Activated CD8-positive, alpha-beta T cell treated with anti-CD3 and anti-CD28 coated beads, Interleukin-2, amount 10 ng/mL, durations not matched to agents 7 days and 5 days (primary cell): ENCODE measurements at regions not wholly inside any gene's neighbourhood (a gene's known extent, or its start where the extent isn't known, plus 50 kb on each side); places are given as distances from the start of the nearest gene placed in this dataset.

ENCODE experiments used
- ATAC-seq: fragments of 150-1000 bp; cut with Tn5 transposase; one replicate; pipeline ENCODE4 v1.10.0; 2021; ENCODE audit warnings: moderate library complexity
- CTCF ChIA-PET: fragments of 350-600 bp; sonication (Branson Sonifier 250); formaldehyde crosslinking; loops from one replicate; lab custom pipeline; 2021; ENCODE audit warnings: antibody characterized with exemption; lab: Charles Lee
- POLR2A ChIA-PET: fragments of 350-600 bp; sonication (Branson Sonifier 250); formaldehyde crosslinking; loops from one replicate; lab custom pipeline; 2021; ENCODE audit warnings: antibody characterized with exemption; lab: Charles Lee
- DNase-seq: peaks from one replicate; pipeline ENCODE4 v3.0.0-alpha.2; 2020
- H3K27ac Mint-ChIP-seq: one replicate; pipeline ENCODE4 v1.8.0; 2021; ENCODE audit warnings: mild to moderate bottlenecking, mixed read lengths
- H3K27me3 Mint-ChIP-seq: one replicate; pipeline ENCODE4 v1.8.0; 2021; ENCODE audit warnings: low read depth, mixed read lengths
- H3K36me3 Mint-ChIP-seq: one replicate; pipeline ENCODE4 v1.8.0; 2021; ENCODE audit warnings: low read depth, mixed read lengths
- H3K4me1 Mint-ChIP-seq: one replicate; pipeline ENCODE4 v1.8.0; 2021; ENCODE audit warnings: low read depth, mixed read lengths
- H3K4me3 Mint-ChIP-seq: one replicate; pipeline ENCODE4 v1.8.0; 2021; ENCODE audit warnings: mild to moderate bottlenecking, mixed read lengths
- H3K9me3 Mint-ChIP-seq: one replicate; pipeline ENCODE4 v1.8.0; 2022; ENCODE audit warnings: mixed read lengths; ENCODE audit not compliant: insufficient read depth

- H3K27me3 Mint-ChIP-seq, result no peaks in the 10 kb centered on the region
- no peak overlapping the region for H3K27ac Mint-ChIP-seq
- ChIA-PET POLR2A (no interaction called here), CTCF (no interaction called here)
- no peaks in the 10 kb centered on the region for H3K4me1 Mint-ChIP-seq
- H3K36me3 Mint-ChIP-seq, result no peaks in the 10 kb centered on the region
- ATAC-seq, result no peak
- H3K4me3 Mint-ChIP-seq, result no peak overlapping the region
- DNase-seq, result no peak
- no peaks in the 10 kb centered on the region for H3K9me3 Mint-ChIP-seq
Observed at GRCh38 chr4:23166919-23167318, 474.2 kb downstream of the GBA3 start.

DNA sequence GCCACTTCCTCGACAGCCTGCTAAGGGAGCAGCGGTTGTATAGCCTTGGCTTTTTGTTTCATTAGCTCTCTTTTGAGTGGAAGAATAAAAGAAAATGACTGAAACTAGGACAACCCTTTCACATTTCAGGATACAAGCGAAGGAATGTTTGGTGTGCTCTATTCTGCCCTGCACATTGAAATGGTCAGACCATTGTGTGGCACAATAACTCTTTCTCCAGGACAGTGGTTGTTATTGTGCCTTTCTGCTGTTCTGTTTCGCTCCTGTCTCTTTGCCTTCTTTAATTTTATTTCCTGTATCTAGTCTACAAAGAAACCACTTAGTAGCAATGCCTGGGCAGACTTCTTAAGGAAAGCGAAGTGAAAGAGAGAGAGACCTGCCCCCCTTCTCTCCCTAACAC lies 473.7 kb downstream of the GBA3 start:
- Mint-ChIP-seq H3K4me1 (no peaks in the 10 kb centered on the region), H3K27me3 (no peaks in the 10 kb centered on the region), H3K9me3 (no peaks in the 10 kb centered on the region), H3K36me3 (no peaks in the 10 kb centered on the region), H3K27ac (no peak overlapping the region), H3K4me3 (no peak overlapping the region)
- ChIA-PET CTCF (no interaction called here), POLR2A (no interaction called here)
- ATAC-seq (no peak), DNase-seq (no peak)

DNA sequence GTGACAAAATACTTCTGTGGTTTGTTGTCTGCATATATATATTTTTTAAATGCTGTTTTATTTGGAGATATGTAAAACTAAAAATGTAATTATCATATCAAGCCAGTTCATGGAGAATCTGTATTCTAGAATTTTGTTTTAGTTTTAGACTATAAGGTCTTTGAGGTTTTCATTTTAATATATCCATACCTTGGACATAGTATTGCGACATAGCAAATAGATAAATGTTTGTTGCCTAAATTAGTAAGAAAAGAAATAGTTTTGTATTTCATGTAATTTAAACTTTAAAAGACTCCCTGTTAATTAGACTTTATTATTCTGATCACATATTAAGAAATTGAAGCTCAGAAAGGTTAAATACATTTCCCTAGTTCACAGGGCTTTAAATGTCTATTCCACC lies 472.9 kb downstream of the GBA3 start:
- Mint-ChIP-seq H3K4me1 (no peaks in the 10 kb centered on the region), H3K36me3 (no peaks in the 10 kb centered on the region), H3K27me3 (no peaks in the 10 kb centered on the region), H3K9me3 (no peaks in the 10 kb centered on the region), H3K4me3 (no peak overlapping the region), H3K27ac (no peak overlapping the region)
- ChIA-PET CTCF (no interaction called here), POLR2A (no interaction called here)
- no peak for DNase-seq
- no peak for ATAC-seq

DNA sequence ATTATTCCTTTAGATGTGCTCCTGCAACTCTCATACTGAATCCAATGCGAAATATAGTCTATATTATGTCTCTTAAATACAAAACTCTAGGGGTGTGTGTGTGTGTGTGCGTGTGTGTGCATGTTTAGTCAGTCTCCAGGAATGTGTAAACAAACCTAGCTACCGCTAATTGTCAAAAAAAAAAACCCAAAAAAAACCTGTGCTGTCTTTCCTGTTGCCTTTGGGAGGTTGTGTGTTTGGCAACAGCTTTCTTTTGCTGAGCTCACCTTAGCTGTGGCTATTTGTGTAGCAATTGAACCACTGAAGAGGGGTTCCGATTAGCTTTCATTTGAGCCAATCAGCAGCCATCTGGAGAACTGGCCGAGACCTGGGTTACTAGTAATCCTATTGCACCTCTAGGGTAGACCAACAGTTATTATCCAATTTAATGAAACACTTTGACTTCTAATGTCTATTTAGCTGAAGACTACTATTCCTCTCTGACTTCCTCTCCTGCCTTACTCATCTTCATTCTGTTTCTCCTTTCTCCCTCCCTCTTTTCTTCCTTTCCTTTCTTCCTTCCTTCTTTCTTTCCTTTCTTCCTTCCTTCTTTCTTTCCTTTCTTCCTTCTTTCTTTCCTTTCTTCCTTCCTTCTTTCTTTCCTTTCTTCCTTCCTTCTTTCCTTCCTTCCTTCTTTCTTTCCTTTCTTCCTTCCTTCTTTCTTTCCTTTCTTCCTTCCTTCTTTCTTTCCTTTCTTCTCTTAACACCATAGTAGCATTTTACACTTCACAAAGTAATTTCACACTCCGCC lies 471.1 kb downstream of the GBA3 start:
- Mint-ChIP-seq H3K4me3 (no peak overlapping the region), H3K4me1 (no peaks in the 10 kb centered on the region), H3K9me3 (no peaks in the 10 kb centered on the region), H3K27me3 (no peaks in the 10 kb centered on the region), H3K27ac (no peak overlapping the region), H3K36me3 (no peaks in the 10 kb centered on the region)
- POLR2A ChIA-PET, result no interaction called here
- ATAC-seq, result no peak
- no peak for DNase-seq
- CTCF ChIA-PET, result no interaction called here

- no peak overlapping the region for H3K27ac Mint-ChIP-seq
- H3K27me3 Mint-ChIP-seq, result no peaks in the 10 kb centered on the region
- no peak overlapping the region for H3K4me3 Mint-ChIP-seq
- H3K36me3 Mint-ChIP-seq, result no peaks in the 10 kb centered on the region
- POLR2A ChIA-PET, result no interaction called here
- DNase-seq (no peak), ATAC-seq (no peak)
- CTCF ChIA-PET, result no interaction called here
- H3K9me3 Mint-ChIP-seq, result no peaks in the 10 kb centered on the region
- no peaks in the 10 kb centered on the region for H3K4me1 Mint-ChIP-seq
Observed at GRCh38 chr4:23162275-23162674, 469.5 kb downstream of the GBA3 start.

DNA sequence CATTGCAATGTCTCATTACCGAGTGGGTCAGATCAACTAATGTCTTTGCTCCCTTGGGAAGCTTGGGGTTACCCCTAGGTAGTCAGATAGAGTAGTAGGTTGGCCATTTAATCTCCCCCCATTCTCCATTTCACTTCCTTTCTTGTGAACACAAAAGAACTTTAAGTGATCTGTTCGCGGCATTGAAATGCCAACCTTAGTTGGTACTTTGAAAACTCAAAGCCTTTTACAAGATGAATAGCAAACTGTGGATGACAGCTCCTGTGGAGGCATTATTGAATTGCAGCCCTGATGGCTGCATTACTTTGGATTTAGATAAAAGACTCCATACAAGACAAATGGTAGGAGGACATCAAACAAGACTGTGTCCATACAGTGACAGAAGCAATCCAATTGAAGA lies 469.1 kb downstream of the GBA3 start:
- POLR2A ChIA-PET, result no interaction called here

GRCh38 chr4:23153076-23153475 lies 460.3 kb downstream of the GBA3 start:
- ChIA-PET CTCF (no interaction called here), POLR2A (no interaction called here)
- Mint-ChIP-seq H3K9me3 (peaks cover 4% of the 10 kb centered on the region), H3K36me3 (no peaks in the 10 kb centered on the region), H3K27ac (no peak overlapping the region), H3K27me3 (no peaks in the 10 kb centered on the region), H3K4me3 (no peak overlapping the region), H3K4me1 (no peaks in the 10 kb centered on the region)
- DNase-seq (no peak), ATAC-seq (no peak)

More for the DNA sequence above, 469.1 kb downstream of the GBA3 start:
- H3K27ac Mint-ChIP-seq, result no peak overlapping the region
- H3K27me3 Mint-ChIP-seq, result no peaks in the 10 kb centered on the region
- H3K4me3 Mint-ChIP-seq, result no peak overlapping the region
- no peaks in the 10 kb centered on the region for H3K9me3 Mint-ChIP-seq
- no peaks in the 10 kb centered on the region for H3K4me1 Mint-ChIP-seq
- DNase-seq, result no peak
- CTCF ChIA-PET, result no interaction called here
- no peaks in the 10 kb centered on the region for H3K36me3 Mint-ChIP-seq
- no peak for ATAC-seq

DNA sequence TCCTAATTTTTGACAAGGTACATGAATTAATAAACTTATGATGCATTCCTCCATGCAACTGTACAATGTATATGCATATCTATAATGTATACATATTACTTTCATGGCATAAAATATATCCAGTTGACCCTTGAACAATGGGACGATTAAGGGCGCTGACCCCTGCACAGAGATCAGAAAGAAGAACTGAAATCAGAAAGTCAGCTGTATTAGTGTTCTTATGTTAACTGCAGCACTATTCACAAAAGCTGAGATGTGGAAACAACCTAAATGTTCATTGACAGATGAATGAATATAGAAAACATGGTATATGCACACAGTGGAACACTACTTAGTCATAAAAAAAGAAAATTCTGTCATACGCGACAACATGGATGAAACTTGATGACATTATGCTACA lies 457.1 kb downstream of the GBA3 start:
- DNase-seq, result no peak
- ChIA-PET CTCF (no interaction called here), POLR2A (no interaction called here)
- Mint-ChIP-seq H3K36me3 (no peaks in the 10 kb centered on the region), H3K27ac (no peak overlapping the region), H3K27me3 (no peaks in the 10 kb centered on the region), H3K9me3 (peaks cover 4% of the 10 kb centered on the region), H3K4me3 (no peak overlapping the region), H3K4me1 (no peaks in the 10 kb centered on the region)
- ATAC-seq, result no peak

GRCh38 chr4:23144707-23145106 lies 452.0 kb downstream of the GBA3 start:
- Mint-ChIP-seq H3K36me3 (no peaks in the 10 kb centered on the region), H3K9me3 (peaks cover 4% of the 10 kb centered on the region), H3K4me1 (no peaks in the 10 kb centered on the region), H3K4me3 (no peak overlapping the region), H3K27me3 (no peaks in the 10 kb centered on the region), H3K27ac (no peak overlapping the region)
- CTCF ChIA-PET, result no interaction called here
- POLR2A ChIA-PET, result no interaction called here
- DNase-seq (no peak), ATAC-seq (no peak)

GRCh38 chr4:23135792-23136645 lies 443.3 kb downstream of the GBA3 start:
- ChIA-PET CTCF (interaction anchor here (0.7 to 1.0 kb wide), 6 partner anchors 11 to 1283 kb away, joined by 3 to 4 read pairs (median 3); no protein-coding TSS in a partner anchor), POLR2A (no interaction called here)
- Mint-ChIP-seq H3K9me3 (no peaks in the 10 kb centered on the region), H3K4me1 (no peaks in the 10 kb centered on the region), H3K27ac (no peak overlapping the region), H3K36me3 (no peaks in the 10 kb centered on the region), H3K4me3 (no peak overlapping the region), H3K27me3 (no peaks in the 10 kb centered on the region)
- ATAC-seq (no peak), DNase-seq (no peak)

GRCh38 chr4:23134331-23134730 lies 441.6 kb downstream of the GBA3 start:
- DNase-seq (no peak), ATAC-seq (no peak)
- no peaks in the 10 kb centered on the region for H3K4me1 Mint-ChIP-seq
- CTCF ChIA-PET, result no interaction called here
- no peak overlapping the region for H3K4me3 Mint-ChIP-seq
- POLR2A ChIA-PET, result no interaction called here
- H3K27ac Mint-ChIP-seq, result no peak overlapping the region
- no peaks in the 10 kb centered on the region for H3K36me3 Mint-ChIP-seq
- no peaks in the 10 kb centered on the region for H3K27me3 Mint-ChIP-seq
- no peaks in the 10 kb centered on the region for H3K9me3 Mint-ChIP-seq

DNA sequence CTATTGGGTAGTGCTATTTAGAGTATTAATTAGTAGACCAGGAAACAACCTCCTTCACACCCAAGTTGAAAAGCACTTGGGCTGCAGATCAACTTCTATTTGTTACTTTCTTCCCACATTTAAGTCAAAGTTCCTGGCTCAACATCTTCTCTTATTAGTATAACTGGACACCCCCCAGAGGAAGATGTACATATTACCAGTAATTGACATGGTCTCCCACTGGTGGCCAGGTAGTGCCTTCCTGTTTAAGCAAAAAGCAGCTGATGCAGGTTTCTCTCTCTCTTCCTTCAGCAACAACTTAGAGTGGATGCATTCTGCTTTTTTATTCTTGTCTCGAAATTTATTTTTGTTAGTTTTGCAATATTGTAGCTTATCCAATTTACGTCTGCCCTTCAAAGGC lies 438.1 kb downstream of the GBA3 start:
- H3K36me3 Mint-ChIP-seq, result no peaks in the 10 kb centered on the region
- no peak overlapping the region for H3K27ac Mint-ChIP-seq
- POLR2A ChIA-PET, result no interaction called here
- H3K27me3 Mint-ChIP-seq, result no peaks in the 10 kb centered on the region
- no peak overlapping the region for H3K4me3 Mint-ChIP-seq
- H3K4me1 Mint-ChIP-seq, result no peaks in the 10 kb centered on the region
- CTCF ChIA-PET, result no interaction called here
- ATAC-seq, result no peak
- H3K9me3 Mint-ChIP-seq, result no peaks in the 10 kb centered on the region
- no peak for DNase-seq
